ENCODE measurements at regions not wholly inside any gene's neighbourhood (a gene's known extent, or its start where the extent isn't known, plus 50 kb on each side); places are given as distances from the start of the nearest gene placed in this dataset.

- Histone ChIP-seq H3K27ac (ENCODE audit: low read depth, low read length) (no peak overlapping the region), H3K36me3 (ENCODE audit: control insufficient read depth in 5 of 5, insufficient read depth in 5 of 5, low read length in 5 of 5) (no peaks in the 10 kb centered on the region), H3K9me3 (ENCODE audit: control insufficient read depth in 5 of 5, low read length in 5 of 5) (no peaks in the 10 kb centered on the region), H3K4me3 (ENCODE audit: low read depth in 1 of 5, low read length in 5 of 5) (no peak overlapping the region), H3K9ac (ENCODE audit: low read length in 5 of 5) (no peak overlapping the region), H3K27me3 (ENCODE audit: control insufficient read depth in 5 of 5, insufficient read depth in 4 of 5, low read length in 5 of 5) (no peaks in the 10 kb centered on the region), H3K4me1 (ENCODE audit: control insufficient read depth in 5 of 5, insufficient read depth in 5 of 5, low read length in 5 of 5) (no peaks in the 10 kb centered on the region)
These were observed 654.8 kb downstream of the PRELID2 start for GRCh38 chr5:145180371-145180770.

- Histone ChIP-seq H3K4me1 (ENCODE audit: control insufficient read depth in 5 of 5, insufficient read depth in 5 of 5, low read length in 5 of 5) (no peaks in the 10 kb centered on the region), H3K36me3 (ENCODE audit: control insufficient read depth in 5 of 5, insufficient read depth in 5 of 5, low read length in 5 of 5) (no peaks in the 10 kb centered on the region), H3K27ac (ENCODE audit: low read depth, low read length) (no peak overlapping the region), H3K9ac (ENCODE audit: low read length in 5 of 5) (no peak overlapping the region), H3K4me3 (ENCODE audit: low read depth in 1 of 5, low read length in 5 of 5) (no peak overlapping the region), H3K27me3 (ENCODE audit: control insufficient read depth in 5 of 5, insufficient read depth in 4 of 5, low read length in 5 of 5) (no peaks in the 10 kb centered on the region), H3K9me3 (ENCODE audit: control insufficient read depth in 5 of 5, low read length in 5 of 5) (no peaks in the 10 kb centered on the region)
These were observed 656.3 kb downstream of the PRELID2 start for GRCh38 chr5:145178641-145179523.

- Histone ChIP-seq H3K27ac (ENCODE audit: low read depth, low read length) (no peak overlapping the region), H3K4me3 (ENCODE audit: low read depth in 1 of 5, low read length in 5 of 5) (no peak overlapping the region), H3K9me3 (ENCODE audit: control insufficient read depth in 5 of 5, low read length in 5 of 5) (no peaks in the 10 kb centered on the region), H3K9ac (ENCODE audit: low read length in 5 of 5) (no peak overlapping the region), H3K36me3 (ENCODE audit: control insufficient read depth in 5 of 5, insufficient read depth in 5 of 5, low read length in 5 of 5) (no peaks in the 10 kb centered on the region), H3K4me1 (ENCODE audit: control insufficient read depth in 5 of 5, insufficient read depth in 5 of 5, low read length in 5 of 5) (no peaks in the 10 kb centered on the region), H3K27me3 (ENCODE audit: control insufficient read depth in 5 of 5, insufficient read depth in 4 of 5, low read length in 5 of 5) (no peaks in the 10 kb centered on the region)
These were observed 659.1 kb downstream of the PRELID2 start for GRCh38 chr5:145176041-145176440.

GRCh38 chr5:145166110-145166509, 669.0 kb downstream of the PRELID2 start:
- H3K9me3 ChIP-seq (ENCODE audit: control insufficient read depth in 5 of 5, low read length in 5 of 5) = no peaks in the 10 kb centered on the region
- no peak overlapping the region for H3K4me3 ChIP-seq (ENCODE audit: low read depth in 1 of 5, low read length in 5 of 5)
- no peaks in the 10 kb centered on the region for H3K4me1 ChIP-seq (ENCODE audit: control insufficient read depth in 5 of 5, insufficient read depth in 5 of 5, low read length in 5 of 5)
- H3K36me3 ChIP-seq (ENCODE audit: control insufficient read depth in 5 of 5, insufficient read depth in 5 of 5, low read length in 5 of 5) = no peaks in the 10 kb centered on the region
- H3K27ac ChIP-seq (ENCODE audit: low read depth, low read length) = no peak overlapping the region
- no peaks in the 10 kb centered on the region for H3K27me3 ChIP-seq (ENCODE audit: control insufficient read depth in 5 of 5, insufficient read depth in 4 of 5, low read length in 5 of 5)
- H3K9ac ChIP-seq (ENCODE audit: low read length in 5 of 5) = no peak overlapping the region

- no peak overlapping the region for H3K27ac ChIP-seq (ENCODE audit: low read depth, low read length)
- H3K9me3 ChIP-seq (ENCODE audit: control insufficient read depth in 5 of 5, low read length in 5 of 5) = no peaks in the 10 kb centered on the region
- H3K36me3 ChIP-seq (ENCODE audit: control insufficient read depth in 5 of 5, insufficient read depth in 5 of 5, low read length in 5 of 5) = no peaks in the 10 kb centered on the region
- H3K4me3 ChIP-seq (ENCODE audit: low read depth in 1 of 5, low read length in 5 of 5) = no peak overlapping the region
- no peak overlapping the region for H3K9ac ChIP-seq (ENCODE audit: low read length in 5 of 5)
- H3K4me1 ChIP-seq (ENCODE audit: control insufficient read depth in 5 of 5, insufficient read depth in 5 of 5, low read length in 5 of 5) = no peaks in the 10 kb centered on the region
- peaks cover 0 to 3% (median 0%) of the 10 kb centered on the region in 5 donors for H3K27me3 ChIP-seq (ENCODE audit: control insufficient read depth in 5 of 5, insufficient read depth in 4 of 5, low read length in 5 of 5)
These were observed 671.3 kb downstream of the PRELID2 start for GRCh38 chr5:145163876-145164275.

GRCh38 chr5:145162626-145163025, 672.5 kb downstream of the PRELID2 start:
- no peak overlapping the region for H3K9ac ChIP-seq (ENCODE audit: low read length in 5 of 5)
- no peaks in the 10 kb centered on the region for H3K4me1 ChIP-seq (ENCODE audit: control insufficient read depth in 5 of 5, insufficient read depth in 5 of 5, low read length in 5 of 5)
- no peak overlapping the region for H3K4me3 ChIP-seq (ENCODE audit: low read depth in 1 of 5, low read length in 5 of 5)
- H3K27me3 ChIP-seq (ENCODE audit: control insufficient read depth in 5 of 5, insufficient read depth in 4 of 5, low read length in 5 of 5) = peaks cover 0 to 3% (median 0%) of the 10 kb centered on the region in 5 donors
- H3K9me3 ChIP-seq (ENCODE audit: control insufficient read depth in 5 of 5, low read length in 5 of 5) = no peaks in the 10 kb centered on the region
- H3K36me3 ChIP-seq (ENCODE audit: control insufficient read depth in 5 of 5, insufficient read depth in 5 of 5, low read length in 5 of 5) = no peaks in the 10 kb centered on the region
- no peak overlapping the region for H3K27ac ChIP-seq (ENCODE audit: low read depth, low read length)

- Histone ChIP-seq H3K9ac (ENCODE audit: low read length in 5 of 5) (no peak overlapping the region), H3K9me3 (ENCODE audit: control insufficient read depth in 5 of 5, low read length in 5 of 5) (no peaks in the 10 kb centered on the region), H3K27ac (ENCODE audit: low read depth, low read length) (no peak overlapping the region), H3K36me3 (ENCODE audit: control insufficient read depth in 5 of 5, insufficient read depth in 5 of 5, low read length in 5 of 5) (no peaks in the 10 kb centered on the region), H3K4me1 (ENCODE audit: control insufficient read depth in 5 of 5, insufficient read depth in 5 of 5, low read length in 5 of 5) (no peaks in the 10 kb centered on the region), H3K4me3 (ENCODE audit: low read depth in 1 of 5, low read length in 5 of 5) (no peak overlapping the region), H3K27me3 (ENCODE audit: control insufficient read depth in 5 of 5, insufficient read depth in 4 of 5, low read length in 5 of 5) (peaks cover 0 to 3% (median 0%) of the 10 kb centered on the region in 5 donors)
These were observed 673.8 kb downstream of the PRELID2 start for GRCh38 chr5:145161391-145161790.

- no peaks in the 10 kb centered on the region for H3K4me1 ChIP-seq (ENCODE audit: control insufficient read depth in 5 of 5, insufficient read depth in 5 of 5, low read length in 5 of 5)
- no peak overlapping the region for H3K4me3 ChIP-seq (ENCODE audit: low read depth in 1 of 5, low read length in 5 of 5)
- no peaks in the 10 kb centered on the region for H3K9me3 ChIP-seq (ENCODE audit: control insufficient read depth in 5 of 5, low read length in 5 of 5)
- no peak overlapping the region for H3K9ac ChIP-seq (ENCODE audit: low read length in 5 of 5)
- H3K27me3 ChIP-seq (ENCODE audit: control insufficient read depth in 5 of 5, insufficient read depth in 4 of 5, low read length in 5 of 5) = peaks cover 0 to 3% (median 0%) of the 10 kb centered on the region in 5 donors
- no peak overlapping the region for H3K27ac ChIP-seq (ENCODE audit: low read depth, low read length)
- H3K36me3 ChIP-seq (ENCODE audit: control insufficient read depth in 5 of 5, insufficient read depth in 5 of 5, low read length in 5 of 5) = no peaks in the 10 kb centered on the region
These were observed 674.5 kb downstream of the PRELID2 start for GRCh38 chr5:145160679-145161078.

GRCh38 chr5:145158730-145159129, 676.4 kb downstream of the PRELID2 start:
- Histone ChIP-seq H3K27me3 (ENCODE audit: control insufficient read depth in 5 of 5, insufficient read depth in 4 of 5, low read length in 5 of 5) (peaks cover 0 to 3% (median 0%) of the 10 kb centered on the region in 5 donors), H3K4me3 (ENCODE audit: low read depth in 1 of 5, low read length in 5 of 5) (no peak overlapping the region), H3K27ac (ENCODE audit: low read depth, low read length) (no peak overlapping the region), H3K4me1 (ENCODE audit: control insufficient read depth in 5 of 5, insufficient read depth in 5 of 5, low read length in 5 of 5) (no peaks in the 10 kb centered on the region), H3K36me3 (ENCODE audit: control insufficient read depth in 5 of 5, insufficient read depth in 5 of 5, low read length in 5 of 5) (no peaks in the 10 kb centered on the region), H3K9me3 (ENCODE audit: control insufficient read depth in 5 of 5, low read length in 5 of 5) (no peaks in the 10 kb centered on the region), H3K9ac (ENCODE audit: low read length in 5 of 5) (no peak overlapping the region)

- Histone ChIP-seq H3K27ac (ENCODE audit: low read depth, low read length) (no peak overlapping the region), H3K9me3 (ENCODE audit: control insufficient read depth in 5 of 5, low read length in 5 of 5) (no peaks in the 10 kb centered on the region), H3K27me3 (ENCODE audit: control insufficient read depth in 5 of 5, insufficient read depth in 4 of 5, low read length in 5 of 5) (peaks cover 0 to 3% (median 0%) of the 10 kb centered on the region in 5 donors), H3K36me3 (ENCODE audit: control insufficient read depth in 5 of 5, insufficient read depth in 5 of 5, low read length in 5 of 5) (no peaks in the 10 kb centered on the region), H3K9ac (ENCODE audit: low read length in 5 of 5) (no peak overlapping the region), H3K4me1 (ENCODE audit: control insufficient read depth in 5 of 5, insufficient read depth in 5 of 5, low read length in 5 of 5) (no peaks in the 10 kb centered on the region), H3K4me3 (ENCODE audit: low read depth in 1 of 5, low read length in 5 of 5) (no peak overlapping the region)
These were observed 677.3 kb downstream of the PRELID2 start for GRCh38 chr5:145157841-145158240.
